ENCODE measurements at regions not wholly inside any gene's neighbourhood (a gene's known extent, or its start where the extent isn't known, plus 50 kb on each side); places are given as distances from the start of the nearest gene placed in this dataset.

GRCh38 chr2:7888876-7889275 lies 793.0 kb upstream of the ID2 start:
- Histone ChIP-seq H3K4me1 (ENCODE audit: control insufficient read depth in 1 of 2, insufficient read depth in 2 of 2, low read length in 2 of 2) (no peaks in the 10 kb centered on the region), H3K4me3 (ENCODE audit: low read depth in 1 of 2, low read length in 2 of 2) (no peak overlapping the region), H3K27ac (ENCODE audit: low read length) (no peak overlapping the region), H3K36me3 (ENCODE audit: control insufficient read depth in 1 of 2, insufficient read depth in 2 of 2, low read length in 2 of 2) (no peaks in the 10 kb centered on the region), H3K27me3 (ENCODE audit: low read depth, low read length) (no peaks in the 10 kb centered on the region), H3K9me3 (ENCODE audit: control insufficient read depth in 1 of 2, low read length in 2 of 2) (peaks cover 0 to 4% of the 10 kb centered on the region in 2 donors)

- Histone ChIP-seq H3K9me3 (ENCODE audit: control insufficient read depth in 1 of 2, low read length in 2 of 2) (peaks cover 0 to 4% of the 10 kb centered on the region in 2 donors), H3K4me3 (ENCODE audit: low read depth in 1 of 2, low read length in 2 of 2) (no peak overlapping the region), H3K4me1 (ENCODE audit: control insufficient read depth in 1 of 2, insufficient read depth in 2 of 2, low read length in 2 of 2) (peaks cover 0 to 9% of the 10 kb centered on the region in 2 donors), H3K36me3 (ENCODE audit: control insufficient read depth in 1 of 2, insufficient read depth in 2 of 2, low read length in 2 of 2) (no peaks in the 10 kb centered on the region), H3K27ac (ENCODE audit: low read length) (no peak overlapping the region), H3K27me3 (ENCODE audit: low read depth, low read length) (no peaks in the 10 kb centered on the region)
These were observed 790.5 kb upstream of the ID2 start for GRCh38 chr2:7891312-7891711.

GRCh38 chr2:7895289-7895688 lies 786.6 kb upstream of the ID2 start:
- Histone ChIP-seq H3K27me3 (ENCODE audit: low read depth, low read length) (no peaks in the 10 kb centered on the region), H3K36me3 (ENCODE audit: control insufficient read depth in 1 of 2, insufficient read depth in 2 of 2, low read length in 2 of 2) (no peaks in the 10 kb centered on the region), H3K27ac (ENCODE audit: low read length) (no peak overlapping the region), H3K4me3 (ENCODE audit: low read depth in 1 of 2, low read length in 2 of 2) (no peak overlapping the region), H3K4me1 (ENCODE audit: control insufficient read depth in 1 of 2, insufficient read depth in 2 of 2, low read length in 2 of 2) (peaks cover 0 to 13% of the 10 kb centered on the region in 2 donors), H3K9me3 (ENCODE audit: control insufficient read depth in 1 of 2, low read length in 2 of 2) (peaks cover 0 to 4% of the 10 kb centered on the region in 2 donors)

- Histone ChIP-seq H3K9me3 (ENCODE audit: control insufficient read depth in 1 of 2, low read length in 2 of 2) (peaks cover 0 to under 1% of the 10 kb centered on the region in 2 donors), H3K27me3 (ENCODE audit: low read depth, low read length) (no peaks in the 10 kb centered on the region), H3K4me1 (ENCODE audit: control insufficient read depth in 1 of 2, insufficient read depth in 2 of 2, low read length in 2 of 2) (peaks cover 0 to 13% of the 10 kb centered on the region in 2 donors), H3K4me3 (ENCODE audit: low read depth in 1 of 2, low read length in 2 of 2) (no peak overlapping the region), H3K36me3 (ENCODE audit: control insufficient read depth in 1 of 2, insufficient read depth in 2 of 2, low read length in 2 of 2) (no peaks in the 10 kb centered on the region), H3K27ac (ENCODE audit: low read length) (no peak overlapping the region)
These were observed 784.8 kb upstream of the ID2 start for GRCh38 chr2:7896940-7897487.

- H3K4me1 ChIP-seq (ENCODE audit: control insufficient read depth in 1 of 2, insufficient read depth in 2 of 2, low read length in 2 of 2) = peaks cover 0 to 13% of the 10 kb centered on the region in 2 donors
- H3K27me3 ChIP-seq (ENCODE audit: low read depth, low read length) = no peaks in the 10 kb centered on the region
- no peak overlapping the region for H3K27ac ChIP-seq (ENCODE audit: low read length)
- H3K9me3 ChIP-seq (ENCODE audit: control insufficient read depth in 1 of 2, low read length in 2 of 2) = no peaks in the 10 kb centered on the region
- no peak overlapping the region for H3K4me3 ChIP-seq (ENCODE audit: low read depth in 1 of 2, low read length in 2 of 2)
- H3K36me3 ChIP-seq (ENCODE audit: control insufficient read depth in 1 of 2, insufficient read depth in 2 of 2, low read length in 2 of 2) = no peaks in the 10 kb centered on the region
These were observed 782.6 kb upstream of the ID2 start for GRCh38 chr2:7899241-7899640.

- Histone ChIP-seq H3K4me1 (ENCODE audit: control insufficient read depth in 1 of 2, insufficient read depth in 2 of 2, low read length in 2 of 2) (peaks cover 0 to 12% of the 10 kb centered on the region in 2 donors), H3K4me3 (ENCODE audit: low read depth in 1 of 2, low read length in 2 of 2) (no peak overlapping the region), H3K36me3 (ENCODE audit: control insufficient read depth in 1 of 2, insufficient read depth in 2 of 2, low read length in 2 of 2) (no peaks in the 10 kb centered on the region), H3K27me3 (ENCODE audit: low read depth, low read length) (no peaks in the 10 kb centered on the region), H3K9me3 (ENCODE audit: control insufficient read depth in 1 of 2, low read length in 2 of 2) (no peaks in the 10 kb centered on the region), H3K27ac (ENCODE audit: low read length) (no peak overlapping the region)
These were observed 781.9 kb upstream of the ID2 start for GRCh38 chr2:7899923-7900322.

- Histone ChIP-seq H3K9me3 (ENCODE audit: control insufficient read depth in 1 of 2, low read length in 2 of 2) (no peaks in the 10 kb centered on the region), H3K27me3 (ENCODE audit: low read depth, low read length) (no peaks in the 10 kb centered on the region), H3K4me3 (ENCODE audit: low read depth in 1 of 2, low read length in 2 of 2) (no peak overlapping the region), H3K27ac (ENCODE audit: low read length) (no peak overlapping the region), H3K4me1 (ENCODE audit: control insufficient read depth in 1 of 2, insufficient read depth in 2 of 2, low read length in 2 of 2) (peaks cover 0 to 5% of the 10 kb centered on the region in 2 donors), H3K36me3 (ENCODE audit: control insufficient read depth in 1 of 2, insufficient read depth in 2 of 2, low read length in 2 of 2) (no peaks in the 10 kb centered on the region)
These were observed 781.3 kb upstream of the ID2 start for GRCh38 chr2:7900593-7900992.

GRCh38 chr2:7902251-7902765 lies 779.5 kb upstream of the ID2 start:
- Histone ChIP-seq H3K27me3 (ENCODE audit: low read depth, low read length) (no peaks in the 10 kb centered on the region), H3K36me3 (ENCODE audit: control insufficient read depth in 1 of 2, insufficient read depth in 2 of 2, low read length in 2 of 2) (no peaks in the 10 kb centered on the region), H3K4me3 (ENCODE audit: low read depth in 1 of 2, low read length in 2 of 2) (no peak overlapping the region), H3K4me1 (ENCODE audit: control insufficient read depth in 1 of 2, insufficient read depth in 2 of 2, low read length in 2 of 2) (peaks cover 0 to 4% of the 10 kb centered on the region in 2 donors), H3K9me3 (ENCODE audit: control insufficient read depth in 1 of 2, low read length in 2 of 2) (no peaks in the 10 kb centered on the region), H3K27ac (ENCODE audit: low read length) (no peak overlapping the region)

- H3K4me3 ChIP-seq (ENCODE audit: low read depth in 1 of 2, low read length in 2 of 2) = no peak overlapping the region
These were observed 777.5 kb upstream of the ID2 start for GRCh38 chr2:7904319-7904718.

GRCh38 chr2:7905756-7906155 lies 776.1 kb upstream of the ID2 start:
- Histone ChIP-seq H3K4me1 (ENCODE audit: control insufficient read depth in 1 of 2, insufficient read depth in 2 of 2, low read length in 2 of 2) (no peaks in the 10 kb centered on the region), H3K4me3 (ENCODE audit: low read depth in 1 of 2, low read length in 2 of 2) (no peak overlapping the region), H3K27me3 (ENCODE audit: low read depth, low read length) (no peaks in the 10 kb centered on the region), H3K9me3 (ENCODE audit: control insufficient read depth in 1 of 2, low read length in 2 of 2) (no peaks in the 10 kb centered on the region), H3K27ac (ENCODE audit: low read length) (no peak overlapping the region), H3K36me3 (ENCODE audit: control insufficient read depth in 1 of 2, insufficient read depth in 2 of 2, low read length in 2 of 2) (no peaks in the 10 kb centered on the region)

More at GRCh38 chr2:7904319-7904718, 777.5 kb upstream of the ID2 start:
- Histone ChIP-seq H3K27ac (ENCODE audit: low read length) (no peak overlapping the region), H3K9me3 (ENCODE audit: control insufficient read depth in 1 of 2, low read length in 2 of 2) (no peaks in the 10 kb centered on the region), H3K36me3 (ENCODE audit: control insufficient read depth in 1 of 2, insufficient read depth in 2 of 2, low read length in 2 of 2) (no peaks in the 10 kb centered on the region), H3K27me3 (ENCODE audit: low read depth, low read length) (no peaks in the 10 kb centered on the region), H3K4me1 (ENCODE audit: control insufficient read depth in 1 of 2, insufficient read depth in 2 of 2, low read length in 2 of 2) (peaks cover 0 to 1% of the 10 kb centered on the region in 2 donors)

- no peaks in the 10 kb centered on the region for H3K27me3 ChIP-seq (ENCODE audit: low read depth, low read length)
- H3K4me1 ChIP-seq (ENCODE audit: control insufficient read depth in 1 of 2, insufficient read depth in 2 of 2, low read length in 2 of 2) = no peaks in the 10 kb centered on the region
- H3K9me3 ChIP-seq (ENCODE audit: control insufficient read depth in 1 of 2, low read length in 2 of 2) = no peaks in the 10 kb centered on the region
- no peak overlapping the region for H3K4me3 ChIP-seq (ENCODE audit: low read depth in 1 of 2, low read length in 2 of 2)
- no peaks in the 10 kb centered on the region for H3K36me3 ChIP-seq (ENCODE audit: control insufficient read depth in 1 of 2, insufficient read depth in 2 of 2, low read length in 2 of 2)
- no peak overlapping the region for H3K27ac ChIP-seq (ENCODE audit: low read length)
These were observed 775.4 kb upstream of the ID2 start for GRCh38 chr2:7906431-7906830.

- Histone ChIP-seq H3K4me1 (ENCODE audit: control insufficient read depth in 1 of 2, insufficient read depth in 2 of 2, low read length in 2 of 2) (no peaks in the 10 kb centered on the region), H3K27ac (ENCODE audit: low read length) (no peak overlapping the region), H3K4me3 (ENCODE audit: low read depth in 1 of 2, low read length in 2 of 2) (no peak overlapping the region), H3K36me3 (ENCODE audit: control insufficient read depth in 1 of 2, insufficient read depth in 2 of 2, low read length in 2 of 2) (no peaks in the 10 kb centered on the region), H3K27me3 (ENCODE audit: low read depth, low read length) (no peaks in the 10 kb centered on the region), H3K9me3 (ENCODE audit: control insufficient read depth in 1 of 2, low read length in 2 of 2) (no peaks in the 10 kb centered on the region)
These were observed 774.8 kb upstream of the ID2 start for GRCh38 chr2:7907041-7907440.

All from muscle layer of duodenum (tissue), 2 donors.